BJ (cell line): ENCODE measurements at regions not wholly inside any gene's neighbourhood (a gene's known extent, or its start where the extent isn't known, plus 50 kb on each side); places are given as distances from the start of the nearest gene placed in this dataset.

Source experiments
- CTCF ChIA-PET: fragments of 350-600 bp; formaldehyde crosslinking; extraction: SDS; loops from one replicate; lab custom pipeline; 2021; ENCODE audit warnings: antibody characterized with exemption, inconsistent platforms; lab: Yijun Ruan, JAX
- POLR2A ChIA-PET: fragments of 300-600 bp; sonication (Branson Sonifier 250); formaldehyde crosslinking; extraction: SDS; loops from one replicate; lab custom pipeline; 2021; ENCODE audit warnings: antibody characterized with exemption; lab: Charles Lee
- DNase-seq: peaks from one replicate; pipeline ENCODE4 v3.0.0-alpha.2; 2011; ENCODE audit warnings: low read depth
- H3K27me3 ChIP-seq: 2 replicates; pipeline ENCODE4 v1.6.0; 2011; ENCODE audit warnings: low read length; ENCODE audit not compliant: control insufficient read depth, insufficient read depth
- H3K36me3 ChIP-seq: 2 replicates; pipeline ENCODE4 v1.5.1; 2011; ENCODE audit warnings: low read length; ENCODE audit not compliant: control insufficient read depth, insufficient read depth
- H3K4me3 ChIP-seq: 2 replicates; pipeline ENCODE4 v1.5.1; 2011; ENCODE audit warnings: low read depth, mild to moderate bottlenecking, control low read depth, low read length
- TF ChIP-seq, protein P1 (sequence below): IDR thresholded peaks from 2 replicates; pipeline ENCODE4 v1.5.1; 2011; ENCODE audit warnings: low read depth, mild to moderate bottlenecking, control low read depth, inconsistent platforms, low read length, moderate library complexity; ENCODE audit not compliant: insufficient read depth

DNA sequence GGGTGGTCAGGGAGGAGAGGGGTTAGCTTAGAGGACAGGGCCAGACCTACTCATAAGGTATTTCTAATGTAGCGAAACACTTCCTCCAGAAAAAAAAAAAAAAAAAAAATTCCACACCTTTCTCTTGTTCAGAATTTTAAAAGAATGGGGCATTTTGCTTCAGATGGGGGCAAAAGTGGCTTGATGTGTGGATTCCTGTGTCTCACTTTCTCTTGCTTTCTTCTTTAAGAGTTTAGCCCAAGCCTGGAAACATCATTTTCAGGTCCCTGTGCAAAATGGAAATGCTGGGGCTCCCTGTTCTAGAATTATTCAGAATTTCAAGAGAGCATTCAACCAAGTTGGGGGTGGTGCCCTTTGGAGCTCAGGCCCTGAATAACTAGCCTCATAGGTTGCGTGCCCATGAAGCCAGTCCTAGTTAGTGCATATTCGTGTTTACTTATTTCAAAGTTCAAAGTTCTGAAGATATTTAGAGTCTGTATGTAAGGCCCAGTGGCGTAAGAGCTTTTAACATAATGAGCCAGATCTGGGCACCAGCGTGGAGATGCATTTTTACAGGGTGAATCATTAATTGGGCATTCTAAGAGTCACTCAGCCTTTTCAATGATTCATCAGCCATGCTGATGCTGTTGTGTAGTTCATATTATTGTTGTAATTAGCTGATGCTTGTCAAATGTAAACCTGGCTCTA lies 104.5 kb downstream of the RPLP1 start:
- Histone ChIP-seq H3K4me3 (no peak overlapping the region), H3K36me3 (no peaks in the 10 kb centered on the region), H3K27me3 (peaks cover 5% of the 10 kb centered on the region)
- peak; percentile 92 for DNase-seq
- CTCF ChIA-PET: interaction anchor here (1.4 kb wide), 1 partner anchor 33 kb away, joined by 6 read pairs; no protein-coding TSS in a partner anchor
- POLR2A ChIA-PET: interaction anchor here (0.5 kb wide), 1 partner anchor 624 kb away, joined by 8 read pairs; no protein-coding TSS in a partner anchor
- TF ChIP-seq, protein P1, sequence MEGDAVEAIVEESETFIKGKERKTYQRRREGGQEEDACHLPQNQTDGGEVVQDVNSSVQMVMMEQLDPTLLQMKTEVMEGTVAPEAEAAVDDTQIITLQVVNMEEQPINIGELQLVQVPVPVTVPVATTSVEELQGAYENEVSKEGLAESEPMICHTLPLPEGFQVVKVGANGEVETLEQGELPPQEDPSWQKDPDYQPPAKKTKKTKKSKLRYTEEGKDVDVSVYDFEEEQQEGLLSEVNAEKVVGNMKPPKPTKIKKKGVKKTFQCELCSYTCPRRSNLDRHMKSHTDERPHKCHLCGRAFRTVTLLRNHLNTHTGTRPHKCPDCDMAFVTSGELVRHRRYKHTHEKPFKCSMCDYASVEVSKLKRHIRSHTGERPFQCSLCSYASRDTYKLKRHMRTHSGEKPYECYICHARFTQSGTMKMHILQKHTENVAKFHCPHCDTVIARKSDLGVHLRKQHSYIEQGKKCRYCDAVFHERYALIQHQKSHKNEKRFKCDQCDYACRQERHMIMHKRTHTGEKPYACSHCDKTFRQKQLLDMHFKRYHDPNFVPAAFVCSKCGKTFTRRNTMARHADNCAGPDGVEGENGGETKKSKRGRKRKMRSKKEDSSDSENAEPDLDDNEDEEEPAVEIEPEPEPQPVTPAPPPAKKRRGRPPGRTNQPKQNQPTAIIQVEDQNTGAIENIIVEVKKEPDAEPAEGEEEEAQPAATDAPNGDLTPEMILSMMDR: no peak

DNA sequence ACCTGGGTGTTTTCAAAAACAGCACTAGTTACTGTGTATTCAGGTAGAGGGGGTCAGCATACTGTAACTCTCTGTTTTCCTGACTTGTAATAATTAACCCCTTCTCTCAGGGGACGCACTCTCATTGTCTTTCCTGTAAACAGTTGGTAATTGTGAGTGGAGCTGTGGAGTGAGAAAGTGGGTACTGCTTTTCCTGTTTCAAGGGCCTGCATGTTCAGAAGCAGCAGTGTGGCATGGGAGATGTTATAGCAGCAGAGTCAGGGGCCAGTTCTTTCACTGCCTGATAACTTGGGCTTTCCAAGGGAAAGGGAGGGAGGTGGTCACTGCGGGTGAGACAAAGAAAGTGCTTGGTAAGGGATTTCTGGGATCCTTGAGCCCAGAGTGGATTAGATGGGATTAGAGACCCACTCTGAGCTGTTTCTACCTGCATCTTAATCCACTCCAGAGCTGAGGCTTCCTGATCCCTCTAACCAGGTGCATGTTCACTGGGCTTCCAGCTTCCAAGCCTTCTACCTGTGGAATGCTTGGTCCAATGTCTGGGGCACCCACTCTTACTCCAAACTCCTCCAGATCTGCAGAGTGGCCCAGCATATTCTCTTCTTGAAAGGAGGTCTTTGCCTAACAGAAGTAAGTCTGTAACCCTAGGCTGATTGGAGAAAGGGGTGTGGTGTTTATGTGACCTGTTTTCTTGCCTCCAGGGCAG lies 105.2 kb downstream of the RPLP1 start:
- TF ChIP-seq, protein P1: no peak
- H3K27me3 ChIP-seq: peaks cover 7% of the 10 kb centered on the region
- H3K4me3 ChIP-seq: no peak overlapping the region
- no peaks in the 10 kb centered on the region for H3K36me3 ChIP-seq
- CTCF ChIA-PET: interaction anchor here (1.4 kb wide), 1 partner anchor 33 kb away, joined by 6 read pairs; no protein-coding TSS in a partner anchor
- no peak for DNase-seq
- POLR2A ChIA-PET: no interaction called here

DNA sequence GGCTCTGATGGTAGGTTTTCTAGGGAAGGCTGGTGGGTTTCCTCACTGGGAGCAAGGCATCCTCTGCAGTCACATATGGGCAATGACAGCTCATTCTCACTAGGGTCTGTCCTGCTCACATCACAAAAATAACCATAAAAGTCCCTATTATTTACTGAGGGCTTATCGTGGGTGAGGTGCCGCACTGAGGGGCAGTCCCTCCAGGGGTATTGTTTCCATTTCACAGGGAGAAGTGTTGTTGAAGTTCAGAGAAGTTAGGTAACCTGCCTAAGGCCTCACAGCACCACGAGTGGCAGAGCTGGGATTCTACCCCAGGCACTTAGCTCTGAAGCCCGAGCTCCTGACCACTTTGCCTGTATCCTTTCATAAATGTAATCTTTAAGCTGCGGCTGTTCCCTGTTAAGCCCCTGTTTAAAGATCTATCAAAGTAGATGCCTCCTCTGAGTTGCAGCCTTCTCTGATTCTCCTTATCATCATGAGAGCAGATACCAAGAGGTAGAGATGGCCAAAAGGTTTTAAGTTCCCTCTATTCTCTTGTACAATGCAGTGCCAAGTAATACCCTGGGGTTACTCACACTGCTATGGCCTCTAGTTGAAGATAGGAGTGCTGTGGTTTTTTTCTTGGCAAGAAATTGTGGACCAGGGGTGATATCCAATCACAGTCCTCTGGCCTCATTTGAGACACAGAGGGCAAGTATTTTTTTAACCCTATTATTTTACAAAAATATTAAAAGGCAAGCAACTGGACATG lies 107.0 kb downstream of the RPLP1 start:
- POLR2A ChIA-PET: no interaction called here
- no peak for DNase-seq
- CTCF ChIA-PET: interaction anchor here (1.3 kb wide), 1 partner anchor 13 kb away, joined by 3 read pairs; no protein-coding TSS in a partner anchor
- TF ChIP-seq, protein P1: 0 out of 2 replicates have a peak, but pooled peaks have one; percentile 11
- H3K36me3 ChIP-seq: no peaks in the 10 kb centered on the region
- H3K4me3 ChIP-seq: no peak overlapping the region
- H3K27me3 ChIP-seq: peaks cover 7% of the 10 kb centered on the region

DNA sequence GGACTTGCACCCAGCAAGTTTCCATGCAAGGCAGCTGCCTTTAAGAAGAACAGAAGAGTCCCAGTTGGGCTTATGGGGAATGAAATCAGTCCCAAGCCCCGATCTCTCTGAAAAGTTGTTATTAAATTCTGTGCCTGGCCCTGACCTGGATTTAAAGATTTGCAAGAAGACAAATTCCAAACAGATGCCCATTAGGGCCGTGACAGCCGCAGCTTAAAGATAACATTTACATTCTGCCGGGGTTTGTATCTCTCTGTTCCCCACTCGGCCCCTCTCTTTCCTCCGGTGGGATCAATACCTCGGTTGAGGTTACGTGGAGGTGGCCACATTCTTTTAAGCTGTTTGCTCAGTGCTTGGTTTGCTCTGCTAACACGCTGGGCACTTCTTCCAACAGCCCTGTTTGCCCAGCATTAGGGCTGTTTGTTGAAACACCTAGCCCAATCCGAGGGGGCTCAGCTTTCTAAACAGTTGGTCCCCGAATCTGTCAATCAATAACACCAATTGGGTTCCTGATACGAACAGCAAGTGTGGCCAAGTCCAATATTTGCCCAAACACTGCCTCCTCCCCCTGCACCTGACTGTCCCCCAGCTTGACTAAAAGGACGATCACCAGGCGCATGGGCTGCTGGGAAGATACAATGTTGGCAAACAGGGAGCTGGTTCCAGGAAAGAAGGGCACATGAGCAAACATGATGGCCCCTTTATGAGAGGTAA lies 108.6 kb downstream of the RPLP1 start:
- TF ChIP-seq, protein P1: no peak
- peaks cover 7% of the 10 kb centered on the region for H3K27me3 ChIP-seq
- H3K36me3 ChIP-seq: no peaks in the 10 kb centered on the region
- H3K4me3 ChIP-seq: no peak overlapping the region
- CTCF ChIA-PET: interaction anchor here (0.6 to 1.3 kb wide), 3 partner anchors 11 to 462 kb away, joined by 3 read pairs; no protein-coding TSS in a partner anchor
- POLR2A ChIA-PET: no interaction called here
- no peak for DNase-seq
